Liver (tissue), 8 donors: ENCODE measurements at regions not wholly inside any gene's neighbourhood (a gene's known extent, or its start where the extent isn't known, plus 50 kb on each side); places are given as distances from the start of the nearest gene placed in this dataset.
"Not testable (repeated sequence)": the region's sequence is repeated elsewhere in the genome, so short reads cannot be mapped to it uniquely, and the experiment has no call there.

Experiments
- DNase-seq: peaks from one replicate; pipeline ENCODE4 v3.0.0-alpha.2; 2017; ENCODE audit warnings: low spot score
- H3K27ac ChIP-seq, 2 donors: one replicate each; pipeline ENCODE4 v1.7.0; 2013; ENCODE audit warnings: inconsistent platforms in 2 of 2, low read length in 2 of 2, control low read depth in 1 of 2, low read depth in 1 of 2, mild to moderate bottlenecking in 1 of 2
- H3K27me3 ChIP-seq, 4 donors: one replicate each; pipeline versions ENCODE4 v1.6.1 to v1.7.0; 2013; ENCODE audit warnings: low read length in 3 of 4, inconsistent platforms in 1 of 4, mild to moderate bottlenecking in 1 of 4, moderate library complexity in 1 of 4; ENCODE audit not compliant: control insufficient read depth in 4 of 4, insufficient read depth in 4 of 4
- H3K36me3 ChIP-seq, 4 donors: one replicate each; pipeline versions ENCODE4 v1.6.1 to v1.7.0; 2013; ENCODE audit warnings: low read length in 3 of 4, mild to moderate bottlenecking in 3 of 4, low read depth in 1 of 4, moderate library complexity in 1 of 4; ENCODE audit not compliant: control insufficient read depth in 4 of 4, insufficient read depth in 3 of 4
- H3K4me1 ChIP-seq, 4 donors: one replicate each; pipeline versions ENCODE4 v1.6.1 to v1.7.0; 2013; ENCODE audit warnings: low read length in 3 of 4, mild to moderate bottlenecking in 3 of 4, moderate library complexity in 1 of 4; ENCODE audit not compliant: control insufficient read depth in 4 of 4, insufficient read depth in 4 of 4
- H3K4me3 ChIP-seq, 3 donors: one replicate each; pipeline versions ENCODE4 v1.6.1 to v1.7.0; 2013; ENCODE audit warnings: low read length in 3 of 3, control low read depth in 1 of 3, low read depth in 1 of 3, mild to moderate bottlenecking in 1 of 3
- H3K9ac ChIP-seq, 2 donors: one replicate each; pipeline ENCODE4 v1.7.0; 2013; ENCODE audit warnings: low read length in 2 of 2, mild to moderate bottlenecking in 2 of 2, moderate library complexity in 2 of 2, control low read depth in 1 of 2, low read depth in 1 of 2
- H3K9me3 ChIP-seq, 4 donors: one replicate each; pipeline versions ENCODE4 v1.6.1 to v1.7.0; 2013; ENCODE audit warnings: low read length in 3 of 4; ENCODE audit not compliant: control insufficient read depth in 4 of 4
- CTCF ChIP-seq: fragments of 150-350 bp; IDR thresholded peaks from 2 replicates; pipeline ENCODE4 v1.5.1; 2017; ENCODE audit warnings: improper control_type of control experiment, low read depth, low read length; ENCODE audit not compliant: missing input control
- EGR1 ChIP-seq, 2 donors: IDR thresholded peaks; 2 replicates each; pipeline ENCODE4 v1.6.1; 2016 to 2018; ENCODE audit warnings: antibody characterized with exemption in 2 of 2, low read depth in 2 of 2
- FOXA1 ChIP-seq: IDR thresholded peaks from 2 replicates; pipeline ENCODE4 v1.6.1; 2016; ENCODE audit warnings: antibody characterized with exemption
- FOXA2 ChIP-seq: IDR thresholded peaks from 2 replicates; pipeline ENCODE4 v1.6.1; 2016; ENCODE audit warnings: antibody characterized with exemption
- GABPA ChIP-seq, 2 donors: IDR thresholded peaks in 1 of 2; conservative IDR thresholded peaks in 1 of 2; 2 replicates each; pipeline ENCODE4 v1.6.1; 2016; ENCODE audit warnings: antibody characterized with exemption in 2 of 2, mild to moderate bottlenecking in 1 of 2, moderate library complexity in 1 of 2
- HNF4A ChIP-seq, 2 donors: conservative IDR thresholded peaks; 2 replicates each; pipeline ENCODE4 v1.6.1; 2016; ENCODE audit warnings: antibody characterized with exemption in 2 of 2, mild to moderate bottlenecking in 2 of 2
- HNF4G ChIP-seq: IDR thresholded peaks from 2 replicates; pipeline ENCODE4 v1.6.1; 2016; ENCODE audit warnings: antibody characterized with exemption
- JUND ChIP-seq, 2 donors: IDR thresholded peaks; 2 replicates each; pipeline ENCODE4 v1.6.1; 2016; ENCODE audit warnings: antibody characterized with exemption in 2 of 2
- MAX ChIP-seq: IDR thresholded peaks from 2 replicates; pipeline ENCODE4 v1.6.1; 2016; ENCODE audit warnings: antibody characterized with exemption
- NR2F2 ChIP-seq: IDR thresholded peaks from 2 replicates; pipeline ENCODE4 v1.6.1; 2016; ENCODE audit warnings: antibody characterized with exemption
- RAD21 ChIP-seq, 2 donors: IDR thresholded peaks; 2 replicates each; pipeline ENCODE4 v1.6.1; 2016; ENCODE audit warnings: antibody characterized with exemption in 2 of 2, mild to moderate bottlenecking in 2 of 2
- REST ChIP-seq: IDR thresholded peaks from 2 replicates; pipeline ENCODE4 v1.6.1; 2016; ENCODE audit warnings: antibody characterized with exemption, mild to moderate bottlenecking
- RXRA ChIP-seq, 2 donors: IDR thresholded peaks; 2 replicates each; pipeline ENCODE4 v1.6.1; 2017 to 2018; ENCODE audit warnings: antibody characterized with exemption in 2 of 2, mild to moderate bottlenecking in 1 of 2
- SP1 ChIP-seq: IDR thresholded peaks from 2 replicates; pipeline ENCODE4 v1.6.1; 2018; ENCODE audit warnings: antibody characterized with exemption, mild to moderate bottlenecking
- TAF1 ChIP-seq: conservative IDR thresholded peaks from 2 replicates; pipeline ENCODE4 v1.6.1; 2016; ENCODE audit warnings: antibody characterized with exemption, mild to moderate bottlenecking
- YY1 ChIP-seq: IDR thresholded peaks from 2 replicates; pipeline ENCODE4 v1.6.1; 2016; ENCODE audit warnings: antibody characterized with exemption, mild to moderate bottlenecking
- WGBS: extraction: QIAGEN DNeasy Blood & Tissue Kit; methylation state at CpG from one replicate; pipeline ENCODE4 v1.1.7; 2013; 5-methylcytosine and 5-hydroxymethylcytosine counted together
- donor health status: healthy.
- donor health status: healthy.
- donor health status: healthy.
- donor health status: healthy.
- donor health status: healthy.

- peaks cover 2 to 29% (median 6%) of the 10 kb centered on the region in 4 donors for H3K9me3 ChIP-seq
- H3K27ac ChIP-seq: no peak overlapping the region
- no peak for DNase-seq
- H3K4me3 ChIP-seq: no peak overlapping the region
- no peaks in the 10 kb centered on the region for H3K36me3 ChIP-seq
- H3K9ac ChIP-seq: no peak overlapping the region
- no peaks in the 10 kb centered on the region for H3K27me3 ChIP-seq
- 83% methylated on average over 8 of the region's 8 CpGs for WGBS
- no peak for TF ChIP-seq EGR1 (IDR thresholded peaks at IDR 0.05; ENCODE audit: low read depth in 2 of 2)
- TF ChIP-seq REST: no peak
- TF ChIP-seq CTCF: no peak
- no peak for TF ChIP-seq YY1
- no peak for TF ChIP-seq HNF4A (conservative IDR thresholded peaks at IDR 0.05)
- no peak for TF ChIP-seq NR2F2
- TF ChIP-seq TAF1: no peak
- no peak for TF ChIP-seq RXRA (IDR thresholded peaks at IDR 0.05)
- TF ChIP-seq FOXA1: no peak
- TF ChIP-seq GABPA (IDR thresholded peaks at IDR 0.05 in 1 of 2, conservative IDR thresholded peaks at IDR 0.05 in 1 of 2): no peak
- no peak for TF ChIP-seq JUND (IDR thresholded peaks at IDR 0.05)
- TF ChIP-seq FOXA2: no peak
- TF ChIP-seq HNF4G: no peak
- TF ChIP-seq RAD21 (IDR thresholded peaks at IDR 0.05): no peak
- TF ChIP-seq SP1: no peak
- no peak for TF ChIP-seq MAX
- H3K4me1 ChIP-seq: no peaks in the 10 kb centered on the region
Measured at GRCh38 chr7:57220746-57221145, 88.5 kb upstream of the ZNF479 start.

GRCh38 chr7:57225666-57226065, 93.4 kb upstream of the ZNF479 start:
- 73% methylated on average over 4 of the region's 4 CpGs for whole genome bisulfite sequencing
- DNase-seq: no peak
- TF ChIP-seq JUND (IDR thresholded peaks at IDR 0.05) (no peak), RAD21 (IDR thresholded peaks at IDR 0.05) (no peak), HNF4G (no peak), GABPA (IDR thresholded peaks at IDR 0.05 in 1 of 2, conservative IDR thresholded peaks at IDR 0.05 in 1 of 2) (no peak), YY1 (no peak), SP1 (no peak), RXRA (IDR thresholded peaks at IDR 0.05) (no peak), EGR1 (IDR thresholded peaks at IDR 0.05; ENCODE audit: low read depth in 2 of 2) (no peak), FOXA1 (no peak), REST (no peak), FOXA2 (no peak)

GRCh38 chr7:57241236-57241635, 109.0 kb upstream of the ZNF479 start:
- H3K4me1 ChIP-seq, H3K9ac ChIP-seq, H3K36me3 ChIP-seq, H3K27ac ChIP-seq, H3K27me3 ChIP-seq, DNase-seq, H3K4me3 ChIP-seq: not testable (repeated sequence)
- WGBS: 75% methylated on average over 6 of the region's 6 CpGs
- peaks cover 10 to 41% (median 19%) of the 10 kb centered on the region in 4 donors for H3K9me3 ChIP-seq

More at GRCh38 chr7:57225666-57226065, 93.4 kb upstream of the ZNF479 start:
- H3K27me3 ChIP-seq: no peaks in the 10 kb centered on the region
- no peaks in the 10 kb centered on the region for H3K36me3 ChIP-seq
- H3K27ac ChIP-seq: no peak overlapping the region
- peaks cover 0 to 29% (median 5%) of the 10 kb centered on the region in 4 donors for H3K9me3 ChIP-seq
- no peak overlapping the region for H3K9ac ChIP-seq
- no peak overlapping the region for H3K4me3 ChIP-seq
- no peaks in the 10 kb centered on the region for H3K4me1 ChIP-seq

- H3K27ac ChIP-seq, H3K27me3 ChIP-seq, H3K4me3 ChIP-seq, H3K9ac ChIP-seq, DNase-seq, H3K4me1 ChIP-seq, H3K36me3 ChIP-seq: not testable (repeated sequence)
- peaks cover 13 to 38% (median 17%) of the 10 kb centered on the region in 4 donors for H3K9me3 ChIP-seq
- 78% methylated on average over 8 of the region's 8 CpGs for WGBS
Measured at GRCh38 chr7:57243551-57243950, 111.3 kb upstream of the ZNF479 start.
